ENCODE measurements at regions not wholly inside any gene's neighbourhood (a gene's known extent, or its start where the extent isn't known, plus 50 kb on each side); places are given as distances from the start of the nearest gene placed in this dataset.

GRCh38 chr3:96467639-96468038, 346.8 kb upstream of the EPHA6 start:
- Histone ChIP-seq H2AFZ (ENCODE audit: low read depth, low read length) (no peak overlapping the region), H3K36me3 (ENCODE audit: control insufficient read depth, insufficient read depth, low read length) (no peaks in the 10 kb centered on the region), H3K79me2 (ENCODE audit: control insufficient read depth, insufficient read depth, low read length) (no peaks in the 10 kb centered on the region), H3K4me2 (ENCODE audit: insufficient read depth, low read length) (no peak overlapping the region), H3K27ac (ENCODE audit: extremely low read depth, low read depth, low read length) (no peak overlapping the region), H3K4me3 (no peak overlapping the region), H3K9me3 (replicated peaks; ENCODE audit: control insufficient read depth, insufficient read depth, low read depth, low read length) (no peaks in the 10 kb centered on the region), H3K9me1 (ENCODE audit: control insufficient read depth, insufficient read depth, low read length) (no peaks in the 10 kb centered on the region), H4K20me1 (replicated peaks; ENCODE audit: control insufficient read depth, insufficient read depth, low read length) (no peaks in the 10 kb centered on the region), H3K9ac (ENCODE audit: insufficient read depth in 1 of 2, low read depth in 2 of 2, low read length in 2 of 2) (no peak overlapping the region), H3K27me3 (ENCODE audit: control insufficient read depth in 2 of 2, insufficient read depth in 2 of 2, low read length in 2 of 2) (no peaks in the 10 kb centered on the region), H3K4me1 (replicated peaks in 1 of 2; ENCODE audit: control insufficient read depth in 2 of 2, insufficient read depth in 2 of 2, low read length in 2 of 2) (no peaks in the 10 kb centered on the region)
- BruUV-seq (replicated peaks) = no TSS peak
- DNase-seq (ENCODE audit: extremely low read depth in 1 of 4, low spot score in 3 of 4) (no peak), FAIRE-seq (no peak), ATAC-seq (no peak)
- CTCF ChIA-PET (ENCODE audit: low intra/inter-chr PET ratio) = no interaction called here
- in situ Hi-C loops (cut with MboI) = no loop called here
- 0% methylated on average over 6 of the region's 8 CpGs for WGBS (ENCODE audit: insufficient coverage, low coverage, missing lambda C conversion rate)
- POLR2A ChIA-PET = no interaction called here
- intact Hi-C loops (cut with micrococcal nuclease) = no loop called here
- TF ChIP-seq, protein P1, sequence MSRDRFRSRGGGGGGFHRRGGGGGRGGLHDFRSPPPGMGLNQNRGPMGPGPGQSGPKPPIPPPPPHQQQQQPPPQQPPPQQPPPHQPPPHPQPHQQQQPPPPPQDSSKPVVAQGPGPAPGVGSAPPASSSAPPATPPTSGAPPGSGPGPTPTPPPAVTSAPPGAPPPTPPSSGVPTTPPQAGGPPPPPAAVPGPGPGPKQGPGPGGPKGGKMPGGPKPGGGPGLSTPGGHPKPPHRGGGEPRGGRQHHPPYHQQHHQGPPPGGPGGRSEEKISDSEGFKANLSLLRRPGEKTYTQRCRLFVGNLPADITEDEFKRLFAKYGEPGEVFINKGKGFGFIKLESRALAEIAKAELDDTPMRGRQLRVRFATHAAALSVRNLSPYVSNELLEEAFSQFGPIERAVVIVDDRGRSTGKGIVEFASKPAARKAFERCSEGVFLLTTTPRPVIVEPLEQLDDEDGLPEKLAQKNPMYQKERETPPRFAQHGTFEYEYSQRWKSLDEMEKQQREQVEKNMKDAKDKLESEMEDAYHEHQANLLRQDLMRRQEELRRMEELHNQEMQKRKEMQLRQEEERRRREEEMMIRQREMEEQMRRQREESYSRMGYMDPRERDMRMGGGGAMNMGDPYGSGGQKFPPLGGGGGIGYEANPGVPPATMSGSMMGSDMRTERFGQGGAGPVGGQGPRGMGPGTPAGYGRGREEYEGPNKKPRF (IDR thresholded peaks at IDR 0.05; ENCODE audit: low read depth, low read length) = no peak
- no peak for TF ChIP-seq HNRNPK (IDR thresholded peaks at IDR 0.05; ENCODE audit: low read depth, low read length, poor library complexity, severe bottlenecking)
- TF ChIP-seq ZNF717 (CRISPR knock-in tag; IDR thresholded peaks at IDR 0.05) = no peak
- TF ChIP-seq TAF7 (tag; IDR thresholded peaks at IDR 0.05) = no peak
- TF ChIP-seq GABPA (tag; conservative IDR thresholded peaks at IDR 0.05; ENCODE audit: low read depth) = no peak
- TF ChIP-seq ZNF224 (CRISPR knock-in tag; IDR thresholded peaks at IDR 0.05) = no peak
- TF ChIP-seq CREBBP (IDR thresholded peaks at IDR 0.05; ENCODE audit: low read depth, low read length) = no peak
- no peak for TF ChIP-seq BRD4 (IDR thresholded peaks at IDR 0.05)
- no peak for TF ChIP-seq PPARD (CRISPR knock-in tag; IDR thresholded peaks at IDR 0.05)
- TF ChIP-seq ZNF507 (tag; conservative IDR thresholded peaks at IDR 0.05) = no peak
- TF ChIP-seq MEF2A (IDR thresholded peaks at IDR 0.05; ENCODE audit: control insufficient read depth, low read depth, low read length) = no peak

Measured in K562 (cell line).